BJ (cell line): ENCODE measurements at regions not wholly inside any gene's neighbourhood (a gene's known extent, or its start where the extent isn't known, plus 50 kb on each side); places are given as distances from the start of the nearest gene placed in this dataset.

Source experiments
- CTCF ChIA-PET: fragments of 350-600 bp; formaldehyde crosslinking; extraction: SDS; loops from one replicate; lab custom pipeline; 2021; ENCODE audit warnings: antibody characterized with exemption, inconsistent platforms; lab: Yijun Ruan, JAX
- POLR2A ChIA-PET: fragments of 300-600 bp; sonication (Branson Sonifier 250); formaldehyde crosslinking; extraction: SDS; loops from one replicate; lab custom pipeline; 2021; ENCODE audit warnings: antibody characterized with exemption; lab: Charles Lee
- DNase-seq: peaks from one replicate; pipeline ENCODE4 v3.0.0-alpha.2; 2011; ENCODE audit warnings: low read depth
- H3K27me3 ChIP-seq: 2 replicates; pipeline ENCODE4 v1.6.0; 2011; ENCODE audit warnings: low read length; ENCODE audit not compliant: control insufficient read depth, insufficient read depth
- H3K36me3 ChIP-seq: 2 replicates; pipeline ENCODE4 v1.5.1; 2011; ENCODE audit warnings: low read length; ENCODE audit not compliant: control insufficient read depth, insufficient read depth
- H3K4me3 ChIP-seq: 2 replicates; pipeline ENCODE4 v1.5.1; 2011; ENCODE audit warnings: low read depth, mild to moderate bottlenecking, control low read depth, low read length
- CTCF ChIP-seq: IDR thresholded peaks from 2 replicates; pipeline ENCODE4 v1.5.1; 2011; ENCODE audit warnings: low read depth, mild to moderate bottlenecking, control low read depth, inconsistent platforms, low read length, moderate library complexity; ENCODE audit not compliant: insufficient read depth

- no peak for DNase-seq
- ChIA-PET POLR2A (interaction anchor here (0.7 kb wide), 1 partner anchor 396 kb away, joined by 5 read pairs; no protein-coding TSS in a partner anchor), CTCF (interaction anchor here (0.7 to 5.3 kb wide), 50 partner anchors 9 to 1445 kb away, joined by 3 to 28 read pairs (median 4); no protein-coding TSS in a partner anchor)
- Histone ChIP-seq H3K27me3 (no peaks in the 10 kb centered on the region), H3K4me3 (no peak overlapping the region), H3K36me3 (no peaks in the 10 kb centered on the region)
- peak; percentile 92 for TF ChIP-seq CTCF
These were observed 160.6 kb upstream of the USP24 start for GRCh38 chr1:55375617-55376258.

GRCh38 chr1:55374801-55375616, 159.8 kb upstream of the USP24 start:
- DNase-seq: no peak
- Histone ChIP-seq H3K27me3 (no peaks in the 10 kb centered on the region), H3K36me3 (no peaks in the 10 kb centered on the region), H3K4me3 (no peak overlapping the region)
- no peak for TF ChIP-seq CTCF
- ChIA-PET POLR2A (no interaction called here), CTCF (interaction anchor here (0.6 to 5.3 kb wide), 44 partner anchors 9 to 1446 kb away, joined by 3 to 28 read pairs (median 4); no protein-coding TSS in a partner anchor)

GRCh38 chr1:55374216-55374615, 159.1 kb upstream of the USP24 start:
- ChIA-PET POLR2A (no interaction called here), CTCF (interaction anchor here (0.6 to 5.3 kb wide), 10 partner anchors 17 to 1206 kb away, joined by 3 to 28 read pairs (median 4); no protein-coding TSS in a partner anchor)
- DNase-seq: no peak

GRCh38 chr1:55369474-55369873, 154.3 kb upstream of the USP24 start:
- POLR2A ChIA-PET: no interaction called here
- CTCF ChIA-PET: no interaction called here
- no peak for TF ChIP-seq CTCF
- no peak overlapping the region for H3K4me3 ChIP-seq
- no peak for DNase-seq
- no peaks in the 10 kb centered on the region for H3K27me3 ChIP-seq
- H3K36me3 ChIP-seq: no peaks in the 10 kb centered on the region

More at GRCh38 chr1:55374216-55374615, 159.1 kb upstream of the USP24 start:
- Histone ChIP-seq H3K4me3 (no peak overlapping the region), H3K36me3 (no peaks in the 10 kb centered on the region), H3K27me3 (no peaks in the 10 kb centered on the region)
- TF ChIP-seq CTCF: no peak

- ChIA-PET CTCF (no interaction called here), POLR2A (no interaction called here)
- DNase-seq: no peak
- H3K36me3 ChIP-seq: no peaks in the 10 kb centered on the region
- no peaks in the 10 kb centered on the region for H3K27me3 ChIP-seq
- TF ChIP-seq CTCF: no peak
- H3K4me3 ChIP-seq: no peak overlapping the region
These were observed 153.5 kb upstream of the USP24 start for GRCh38 chr1:55368698-55369097.
